PC-9 (cell line): ENCODE measurements at regions not wholly inside any gene's neighbourhood (a gene's known extent, or its start where the extent isn't known, plus 50 kb on each side); places are given as distances from the start of the nearest gene placed in this dataset.

Source experiments
- BruUV-seq: library from RNA; stranded (reverse); fragments of 400-500 nt; replicated peaks from 2 replicates; lab custom pipeline; 2021; lab: Mats Ljungman, UMichigan
- CTCF ChIA-PET: fragments of 300-600 bp; sonication (Branson Sonifier 250); formaldehyde crosslinking; loops from one replicate; lab custom pipeline; 2022; ENCODE audit warnings: antibody characterized with exemption; lab: Charles Lee
- POLR2A ChIA-PET: fragments of 300-600 bp; sonication (Branson Sonifier 250); formaldehyde crosslinking; loops from one replicate; lab custom pipeline; 2022; ENCODE audit warnings: antibody characterized with exemption; ENCODE audit not compliant: unreplicated experiment; lab: Charles Lee
- DNase-seq, 2 experiments: peaks; one replicate each; pipeline versions ENCODE4 v3.0.0 to v3.0.0-alpha.2; 2015 to 2022; ENCODE audit warnings: mixed read lengths in 1 of 2
- H2AFZ ChIP-seq: fragments of 200-600 bp; sonication (generic); 2 replicates; pipeline ENCODE4 v1.8.1; 2017; ENCODE audit warnings: antibody characterized with exemption
- H3F3A ChIP-seq: fragments of 200-600 bp; sonication (generic); 2 replicates; pipeline ENCODE4 v1.8.1; 2017; ENCODE audit warnings: antibody characterized with exemption, mild to moderate bottlenecking, low read depth; ENCODE audit not compliant: insufficient read depth
- H3K27ac ChIP-seq: fragments of 200-600 bp; sonication (generic); 2 replicates; pipeline ENCODE4 v1.6.1; 2016; ENCODE audit warnings: mixed run types
- H3K27me3 ChIP-seq: fragments of 200-600 bp; sonication (generic); 2 replicates; pipeline ENCODE4 v1.6.1; 2016; ENCODE audit warnings: low read depth, mixed run types; ENCODE audit not compliant: insufficient read depth
- H3K36me3 ChIP-seq: fragments of 200-600 bp; sonication (generic); 2 replicates; pipeline ENCODE4 v1.6.1; 2016; ENCODE audit warnings: low read depth, mixed run types
- H3K4me1 ChIP-seq: fragments of 200-600 bp; sonication (generic); replicated peaks from 2 replicates; pipeline ENCODE4 v1.6.1; 2016; ENCODE audit warnings: mixed run types; ENCODE audit not compliant: insufficient read depth
- H3K4me2 ChIP-seq: fragments of 200-600 bp; sonication (generic); 2 replicates; pipeline ENCODE4 v1.6.1; 2017; ENCODE audit warnings: mixed run types
- H3K4me3 ChIP-seq: fragments of 200-600 bp; sonication (generic); 2 replicates; pipeline ENCODE4 v1.6.1; 2016; ENCODE audit warnings: mixed run types
- H3K79me2 ChIP-seq: fragments of 200-600 bp; sonication (generic); 2 replicates; pipeline ENCODE4 v1.6.1; 2017; ENCODE audit warnings: low read depth, mixed run types
- H3K9me2 ChIP-seq: fragments of 200-600 bp; sonication (generic); 2 replicates; pipeline ENCODE4 v1.8.1; 2017; ENCODE audit warnings: mild to moderate bottlenecking; ENCODE audit not compliant: insufficient read depth
- H3K9me3 ChIP-seq: fragments of 200-600 bp; sonication (generic); 2 replicates; pipeline ENCODE4 v1.8.1; 2016; ENCODE audit warnings: low read depth; ENCODE audit not compliant: insufficient read depth
- H4K20me1 ChIP-seq: fragments of 200-600 bp; sonication (generic); 2 replicates; pipeline ENCODE4 v1.8.1; 2017; ENCODE audit not compliant: insufficient read depth
- EZH2 ChIP-seq: fragments of 200-600 bp; sonication (generic); IDR thresholded peaks from 2 replicates; pipeline ENCODE4 v1.8.0; 2017; ENCODE audit warnings: antibody characterized with exemption, low read depth
- intact Hi-C: fragments of 100-400 bp; cut with micrococcal nuclease; formaldehyde crosslinking; loops from one replicate; pipeline ENCODE4 v1.10.0; 2022; ENCODE audit not compliant: unreplicated experiment
- TF ChIP-seq, protein P1 (sequence below): fragments of 200-600 bp; sonication (generic); conservative IDR thresholded peaks from 2 replicates; pipeline ENCODE4 v1.6.1; 2017; ENCODE audit warnings: mixed run types, antibody characterized with exemption, mild to moderate bottlenecking, moderate library complexity

DNA sequence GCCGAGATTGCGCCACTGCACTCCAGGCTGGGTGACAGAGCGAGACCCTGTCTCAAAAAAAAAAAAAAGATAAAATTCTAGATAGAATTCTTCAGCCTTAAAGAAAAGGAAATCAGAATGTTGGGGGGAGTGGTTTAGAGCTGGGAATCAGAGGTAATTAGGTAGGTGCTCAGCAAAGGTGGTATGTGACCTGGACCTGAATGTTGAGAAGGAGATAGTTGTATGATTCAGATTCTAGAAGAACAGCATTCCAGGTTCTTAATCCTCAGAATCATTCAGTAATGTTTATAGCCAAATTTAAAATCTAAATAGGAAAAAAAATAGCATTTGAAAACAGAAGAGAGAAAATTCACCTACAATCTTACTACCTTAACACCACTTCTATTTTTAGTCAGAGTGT is 71.3 kb upstream of the UBE2E1 start:
- peak overlapping the region; percentile 31; the same call in 1 of the 2 replicates for H3K4me3 ChIP-seq
- H3K4me1 ChIP-seq: peaks cover 81% of the 10 kb centered on the region
- BruUV-seq: no TSS peak
- ChIA-PET POLR2A (interaction anchor here (0.6 to 0.7 kb wide), 3 partner anchors 38 to 102 kb away, joined by 5 to 12 read pairs (median 10); no protein-coding TSS in a partner anchor), CTCF (interaction anchor here (0.5 to 0.7 kb wide), 2 partner anchors 85 to 597 kb away, joined by 3 to 4 read pairs; no protein-coding TSS in a partner anchor)
- H3K36me3 ChIP-seq: no peaks in the 10 kb centered on the region
- H4K20me1 ChIP-seq: no peaks in the 10 kb centered on the region
- H3K27ac ChIP-seq: peak overlapping the region; percentile 94
- peak overlapping the region; percentile 76 for H3K4me2 ChIP-seq
- intact Hi-C loops: no loop called here
- H3K79me2 ChIP-seq: no peaks in the 10 kb centered on the region
- H2AFZ ChIP-seq: peak overlapping the region; percentile 67
- TF ChIP-seq, protein P1, sequence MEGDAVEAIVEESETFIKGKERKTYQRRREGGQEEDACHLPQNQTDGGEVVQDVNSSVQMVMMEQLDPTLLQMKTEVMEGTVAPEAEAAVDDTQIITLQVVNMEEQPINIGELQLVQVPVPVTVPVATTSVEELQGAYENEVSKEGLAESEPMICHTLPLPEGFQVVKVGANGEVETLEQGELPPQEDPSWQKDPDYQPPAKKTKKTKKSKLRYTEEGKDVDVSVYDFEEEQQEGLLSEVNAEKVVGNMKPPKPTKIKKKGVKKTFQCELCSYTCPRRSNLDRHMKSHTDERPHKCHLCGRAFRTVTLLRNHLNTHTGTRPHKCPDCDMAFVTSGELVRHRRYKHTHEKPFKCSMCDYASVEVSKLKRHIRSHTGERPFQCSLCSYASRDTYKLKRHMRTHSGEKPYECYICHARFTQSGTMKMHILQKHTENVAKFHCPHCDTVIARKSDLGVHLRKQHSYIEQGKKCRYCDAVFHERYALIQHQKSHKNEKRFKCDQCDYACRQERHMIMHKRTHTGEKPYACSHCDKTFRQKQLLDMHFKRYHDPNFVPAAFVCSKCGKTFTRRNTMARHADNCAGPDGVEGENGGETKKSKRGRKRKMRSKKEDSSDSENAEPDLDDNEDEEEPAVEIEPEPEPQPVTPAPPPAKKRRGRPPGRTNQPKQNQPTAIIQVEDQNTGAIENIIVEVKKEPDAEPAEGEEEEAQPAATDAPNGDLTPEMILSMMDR: no peak
- TF ChIP-seq EZH2: no peak
- no peaks in the 10 kb centered on the region for H3K27me3 ChIP-seq
- peaks cover 43% of the 10 kb centered on the region for H3F3A ChIP-seq
- DNase-seq: peak in 1 of 2 experiments; percentile 92
- no peaks in the 10 kb centered on the region for H3K9me2 ChIP-seq
- no peaks in the 10 kb centered on the region for H3K9me3 ChIP-seq

DNA sequence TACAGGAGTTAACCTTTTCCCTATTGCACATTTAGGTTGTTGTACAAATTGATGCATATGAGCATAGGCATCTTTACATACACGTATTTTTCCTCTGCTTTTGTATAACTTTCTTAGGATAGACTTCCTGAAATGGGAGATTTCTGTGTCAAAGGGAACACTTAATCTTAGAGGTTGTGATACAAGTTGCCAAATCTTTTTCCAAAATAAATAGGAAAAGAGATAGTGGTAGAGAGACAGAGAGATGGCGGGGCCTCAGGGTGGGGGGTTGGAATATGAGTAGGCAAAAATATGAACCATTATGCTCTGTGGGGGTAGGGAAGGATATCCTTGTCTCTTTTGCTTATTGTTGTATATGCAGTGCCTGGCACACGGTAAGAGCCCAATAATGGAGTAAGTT is 70.7 kb upstream of the UBE2E1 start:
- POLR2A ChIA-PET: interaction anchor here (0.6 to 0.7 kb wide), 4 partner anchors 37 to 1573 kb away, joined by 5 to 12 read pairs (median 8); no protein-coding TSS in a partner anchor
- H3K27ac ChIP-seq: peak overlapping the region; percentile 94

DNA sequence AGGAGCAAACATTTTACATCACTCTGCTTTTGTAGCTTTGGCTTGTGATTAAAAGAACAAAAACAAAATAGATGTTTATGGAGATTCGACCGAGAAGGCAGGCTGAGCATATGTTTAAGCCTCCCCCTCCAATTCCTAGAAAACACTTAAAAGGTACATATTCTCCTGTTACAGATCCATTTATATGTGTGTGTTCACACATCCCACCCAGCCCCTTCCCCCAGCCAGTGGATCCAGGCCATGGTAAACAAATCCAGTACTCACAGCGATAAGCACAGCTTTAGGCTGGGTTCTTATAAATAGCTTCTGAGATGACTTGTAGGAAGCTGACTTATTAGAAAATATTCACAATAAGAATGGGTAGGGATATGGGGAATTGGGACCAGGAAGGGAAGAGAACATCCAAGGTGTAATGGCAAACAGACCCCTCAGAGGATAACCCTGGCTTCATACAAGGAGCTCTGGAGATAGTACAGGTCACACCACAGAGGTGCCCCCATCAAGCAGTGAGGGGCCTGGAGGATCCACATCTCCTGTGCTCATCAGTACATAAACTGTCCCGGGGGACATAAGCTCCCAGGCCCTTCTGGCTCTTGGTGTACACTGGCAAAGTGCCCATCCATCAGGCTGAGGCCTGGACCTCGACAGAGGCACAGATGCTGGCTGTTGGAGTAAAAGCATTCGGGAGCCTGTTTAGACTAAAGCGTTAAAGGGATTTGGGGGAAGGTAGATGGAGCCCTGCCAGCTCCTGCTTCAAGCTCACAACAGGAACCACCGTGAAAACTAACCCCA is 70.0 kb upstream of the UBE2E1 start:
- Histone ChIP-seq H2AFZ (0 out of 2 replicates have a peak overlapping the region, but pooled peaks have one; percentile 34), H3K27ac (peak overlapping the region; percentile 94), H3K4me3 (peak overlapping the region; percentile 31; the same call in 1 of the 2 replicates), H3K4me2 (peak overlapping the region; percentile 76), H4K20me1 (no peaks in the 10 kb centered on the region), H3K9me2 (no peaks in the 10 kb centered on the region), H3K36me3 (no peaks in the 10 kb centered on the region), H3K27me3 (no peaks in the 10 kb centered on the region), H3K9me3 (no peaks in the 10 kb centered on the region), H3K4me1 (peaks cover 82% of the 10 kb centered on the region), H3K79me2 (no peaks in the 10 kb centered on the region), H3F3A (peaks cover 53% of the 10 kb centered on the region)
- TF ChIP-seq, protein P1: no peak
- no peak for TF ChIP-seq EZH2
- POLR2A ChIA-PET: interaction anchor here (0.6 to 0.7 kb wide), 3 partner anchors 60 to 1574 kb away, joined by 3 to 5 read pairs (median 5); no protein-coding TSS in a partner anchor
- BruUV-seq: no TSS peak
- no peak for DNase-seq
- intact Hi-C loops: no loop called here
- CTCF ChIA-PET: no interaction called here

More for the DNA sequence above, 70.7 kb upstream of the UBE2E1 start:
- no peaks in the 10 kb centered on the region for H3K9me2 ChIP-seq
- peak in 1 of 2 experiments; percentile 67 for DNase-seq
- no peaks in the 10 kb centered on the region for H3K79me2 ChIP-seq
- TF ChIP-seq, protein P1: no peak
- TF ChIP-seq EZH2: no peak
- H3K4me3 ChIP-seq: peak overlapping the region; percentile 31; the same call in 1 of the 2 replicates
- BruUV-seq: no TSS peak
- no peaks in the 10 kb centered on the region for H3K27me3 ChIP-seq
- intact Hi-C loops: no loop called here
- H3K4me2 ChIP-seq: peak overlapping the region; percentile 76
- H4K20me1 ChIP-seq: no peaks in the 10 kb centered on the region
- peaks cover 48% of the 10 kb centered on the region for H3F3A ChIP-seq
- 0 out of 2 replicates have a peak overlapping the region, but pooled peaks have one; percentile 34 for H2AFZ ChIP-seq
- H3K9me3 ChIP-seq: no peaks in the 10 kb centered on the region
- CTCF ChIA-PET: interaction anchor here (0.5 to 0.7 kb wide), 2 partner anchors 85 to 598 kb away, joined by 3 to 4 read pairs; no protein-coding TSS in a partner anchor
- no peaks in the 10 kb centered on the region for H3K36me3 ChIP-seq
- peaks cover 81% of the 10 kb centered on the region for H3K4me1 ChIP-seq
